Prostate gland (tissue), 2 donors: ENCODE measurements at regions not wholly inside any gene's neighbourhood (a gene's known extent, or its start where the extent isn't known, plus 50 kb on each side); places are given as distances from the start of the nearest gene placed in this dataset.

Experiments
- CTCF ChIP-seq, 4 experiments: fragments of 200-600 bp in 2 of 4; fragments of 450-650 bp in 2 of 4; sonication (generic) in 2 of 4; IDR thresholded peaks; 1 replicate in 3 of 4; 2 replicates in 1 of 4; pipeline ENCODE4 v1.5.1; 2016 to 2019; ENCODE audit warnings: antibody characterized with exemption in 4 of 4, mild to moderate bottlenecking in 2 of 4, moderate library complexity in 2 of 4
- POLR2A ChIP-seq: fragments of 450-650 bp; IDR thresholded peaks from one replicate; pipeline ENCODE4 v1.6.1; 2016; ENCODE audit warnings: antibody characterized with exemption, mild to moderate bottlenecking

- TF ChIP-seq CTCF (IDR thresholded peaks at IDR 0.05), result no peak
- no peak for TF ChIP-seq POLR2A
Observed at GRCh38 chr4:79209822-79210635, 115.8 kb downstream of the NAA11 start.
